ENCODE measurements at regions not wholly inside any gene's neighbourhood (a gene's known extent, or its start where the extent isn't known, plus 50 kb on each side); places are given as distances from the start of the nearest gene placed in this dataset.

GRCh38 chr10:113987805-113988204 lies 55.9 kb upstream of the ADRB1 start:
- H3K27ac ChIP-seq (ENCODE audit: low read depth, low read length) = no peak overlapping the region
- intact Hi-C loops (cut with micrococcal nuclease) = no loop called here
- H3K27me3 ChIP-seq (ENCODE audit: insufficient read depth, low read length) = no peaks in the 10 kb centered on the region
- POLR2A ChIA-PET = interaction anchor here (0.6 kb wide), 1 partner anchor 129 kb away, joined by 3 read pairs; no protein-coding TSS in a partner anchor
- H3K4me3 ChIP-seq (replicated peaks in 1 of 2; ENCODE audit: low read depth in 1 of 2, low read length in 2 of 2) = no peak overlapping the region
- H3K9ac ChIP-seq (ENCODE audit: low read length) = no peak overlapping the region
- no TSS peak for BruUV-seq (replicated peaks)
- no peak; the same call in 1 of the 2 replicates for ATAC-seq
- CTCF ChIA-PET = no interaction called here
- no peak for DNase-seq (ENCODE audit: low read depth, low spot score)
- H3K9me2 ChIP-seq (ENCODE audit: insufficient read depth) = no peaks in the 10 kb centered on the region
- H3K9me3 ChIP-seq (ENCODE audit: control insufficient read depth in 1 of 2, insufficient read depth in 1 of 2, low read depth in 1 of 2, low read length in 2 of 2) = no peaks in the 10 kb centered on the region
- no peaks in the 10 kb centered on the region for H3K79me2 ChIP-seq (ENCODE audit: insufficient read depth, low read length)
- H3K4me2 ChIP-seq (ENCODE audit: low read length) = no peak overlapping the region
- H3K4me1 ChIP-seq (ENCODE audit: control insufficient read depth in 1 of 2, insufficient read depth in 2 of 2, low read length in 2 of 2) = peaks cover 2 to 20% of the 10 kb centered on the region in 2 experiments; a peak in 3 of 4 replicates
- no peaks in the 10 kb centered on the region for H3K36me3 ChIP-seq (ENCODE audit: control insufficient read depth in 1 of 2, insufficient read depth in 2 of 2, low read length in 2 of 2)
- no peaks in the 10 kb centered on the region for H4K20me1 ChIP-seq (ENCODE audit: insufficient read depth)
- peak; percentile 65 for TF ChIP-seq FOSL1 (IDR thresholded peaks at IDR 0.05; ENCODE audit: low read depth)
- TF ChIP-seq POLR2AphosphoS5 (IDR thresholded peaks at IDR 0.05; ENCODE audit: low read depth, low read length) = no peak
- TF ChIP-seq RAD21 (IDR thresholded peaks at IDR 0.05; ENCODE audit: low read depth) = no peak
- peak; percentile 55; the same call in 1 of the 2 replicates for TF ChIP-seq JUND (IDR thresholded peaks at IDR 0.05)
- no peak for TF ChIP-seq TCF7L2 (IDR thresholded peaks at IDR 0.05; ENCODE audit: borderline replicate concordance, extremely low read depth, insufficient read depth, insufficient read length)
- no peak for TF ChIP-seq EZH2 (IDR thresholded peaks at IDR 0.05)
- TF ChIP-seq ZBTB33 (IDR thresholded peaks at IDR 0.05; ENCODE audit: extremely low read depth, insufficient replicate concordance, low read length) = no peak
- peak; percentile 98 for TF ChIP-seq CEBPB (IDR thresholded peaks at IDR 0.05; ENCODE audit: low read depth)
- no peak overlapping the region for H2AFZ ChIP-seq (ENCODE audit: low read depth, low read length, poor library complexity, severe bottlenecking)
- RAD21 ChIA-PET (ENCODE audit: low non-redundant PET in 1 of 2, low total read pairs in 2 of 2, uncharacterized antibody in 2 of 2, unreplicated experiment in 2 of 2) = no interaction called here

DNA sequence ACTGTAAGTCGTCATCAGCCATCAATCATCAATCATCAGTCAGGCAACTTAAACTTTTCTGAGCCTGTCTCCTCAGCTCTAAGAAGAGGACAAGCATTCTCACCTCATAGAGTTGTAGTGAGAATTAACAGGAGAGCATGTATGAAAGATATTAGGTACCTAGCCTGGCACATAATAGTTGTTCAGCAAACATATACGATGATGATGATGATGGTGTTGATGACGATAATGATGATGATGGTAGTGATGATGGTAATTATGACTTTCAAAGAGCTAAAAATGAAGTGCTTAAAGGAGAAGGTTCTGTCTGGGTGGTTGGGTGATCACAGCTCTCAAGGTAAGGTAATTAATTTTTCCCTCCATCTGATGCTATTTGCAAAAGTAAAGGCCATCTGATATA lies 55.1 kb upstream of the ADRB1 start:
- ATAC-seq = no peak

More for the DNA sequence above, 55.1 kb upstream of the ADRB1 start:
- Histone ChIP-seq H4K20me1 (ENCODE audit: insufficient read depth) (no peaks in the 10 kb centered on the region), H3K36me3 (ENCODE audit: control insufficient read depth in 1 of 2, insufficient read depth in 2 of 2, low read length in 2 of 2) (no peaks in the 10 kb centered on the region), H2AFZ (ENCODE audit: low read depth, low read length, poor library complexity, severe bottlenecking) (no peak overlapping the region), H3K4me1 (ENCODE audit: control insufficient read depth in 1 of 2, insufficient read depth in 2 of 2, low read length in 2 of 2) (peaks cover under 1 to 15% of the 10 kb centered on the region in 2 experiments; a peak in 2 of 4 replicates), H3K9me3 (ENCODE audit: control insufficient read depth in 1 of 2, insufficient read depth in 1 of 2, low read depth in 1 of 2, low read length in 2 of 2) (no peaks in the 10 kb centered on the region), H3K9me2 (ENCODE audit: insufficient read depth) (no peaks in the 10 kb centered on the region), H3K27ac (ENCODE audit: low read depth, low read length) (no peak overlapping the region), H3K4me2 (ENCODE audit: low read length) (no peak overlapping the region), H3K9ac (ENCODE audit: low read length) (no peak overlapping the region), H3K27me3 (ENCODE audit: insufficient read depth, low read length) (no peaks in the 10 kb centered on the region), H3K79me2 (ENCODE audit: insufficient read depth, low read length) (no peaks in the 10 kb centered on the region), H3K4me3 (replicated peaks in 1 of 2; ENCODE audit: low read depth in 1 of 2, low read length in 2 of 2) (no peak overlapping the region)
- no TSS peak for BruUV-seq (replicated peaks)
- intact Hi-C loops (cut with micrococcal nuclease) = no loop called here
- no peak for TF ChIP-seq SP1 (IDR thresholded peaks at IDR 0.05; ENCODE audit: low read depth)
- TF ChIP-seq POLR2A (IDR thresholded peaks at IDR 0.05; ENCODE audit: borderline replicate concordance, extremely low read depth, insufficient read depth, insufficient read length) = no peak
- no peak for TF ChIP-seq POLR2AphosphoS5 (IDR thresholded peaks at IDR 0.05; ENCODE audit: low read depth, low read length)
- no peak for TF ChIP-seq TCF7L2 (IDR thresholded peaks at IDR 0.05; ENCODE audit: borderline replicate concordance, extremely low read depth, insufficient read depth, insufficient read length)
- no peak for TF ChIP-seq ZFX (IDR thresholded peaks at IDR 0.05)
- no peak for TF ChIP-seq EZH2 (IDR thresholded peaks at IDR 0.05)
- no peak for TF ChIP-seq EGR1 (IDR thresholded peaks at IDR 0.05; ENCODE audit: low read depth)
- no peak for DNase-seq (ENCODE audit: low read depth, low spot score)
- POLR2A ChIA-PET = no interaction called here
- RAD21 ChIA-PET (ENCODE audit: low non-redundant PET in 1 of 2, low total read pairs in 2 of 2, uncharacterized antibody in 2 of 2, unreplicated experiment in 2 of 2) = no interaction called here
- CTCF ChIA-PET = no interaction called here
